ENCODE measurements at regions not wholly inside any gene's neighbourhood (a gene's known extent, or its start where the extent isn't known, plus 50 kb on each side); places are given as distances from the start of the nearest gene placed in this dataset.
A peak's percentile ranks its signal among the peaks of the same experiment; 100 is the strongest.

- Histone ChIP-seq H3K9me3 (no peaks in the 10 kb centered on the region), H3K27me3 (no peaks in the 10 kb centered on the region), H3K27ac (no peak overlapping the region), H3K36me3 (no peaks in the 10 kb centered on the region), H3K4me3 (no peak overlapping the region), H3K4me1 (no peaks in the 10 kb centered on the region)
- TF ChIP-seq POLR2A (IDR thresholded peaks at IDR 0.05): no peak
- TF ChIP-seq, protein P1, sequence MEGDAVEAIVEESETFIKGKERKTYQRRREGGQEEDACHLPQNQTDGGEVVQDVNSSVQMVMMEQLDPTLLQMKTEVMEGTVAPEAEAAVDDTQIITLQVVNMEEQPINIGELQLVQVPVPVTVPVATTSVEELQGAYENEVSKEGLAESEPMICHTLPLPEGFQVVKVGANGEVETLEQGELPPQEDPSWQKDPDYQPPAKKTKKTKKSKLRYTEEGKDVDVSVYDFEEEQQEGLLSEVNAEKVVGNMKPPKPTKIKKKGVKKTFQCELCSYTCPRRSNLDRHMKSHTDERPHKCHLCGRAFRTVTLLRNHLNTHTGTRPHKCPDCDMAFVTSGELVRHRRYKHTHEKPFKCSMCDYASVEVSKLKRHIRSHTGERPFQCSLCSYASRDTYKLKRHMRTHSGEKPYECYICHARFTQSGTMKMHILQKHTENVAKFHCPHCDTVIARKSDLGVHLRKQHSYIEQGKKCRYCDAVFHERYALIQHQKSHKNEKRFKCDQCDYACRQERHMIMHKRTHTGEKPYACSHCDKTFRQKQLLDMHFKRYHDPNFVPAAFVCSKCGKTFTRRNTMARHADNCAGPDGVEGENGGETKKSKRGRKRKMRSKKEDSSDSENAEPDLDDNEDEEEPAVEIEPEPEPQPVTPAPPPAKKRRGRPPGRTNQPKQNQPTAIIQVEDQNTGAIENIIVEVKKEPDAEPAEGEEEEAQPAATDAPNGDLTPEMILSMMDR (IDR thresholded peaks at IDR 0.05): no peak
- no peak for DNase-seq
- intact Hi-C loops (cut with DNase I; ENCODE audit: low total_unique reads): no loop called here
Measured at GRCh38 chr3:72308641-72309040, 523.7 kb upstream of the PROK2 start.

DNA sequence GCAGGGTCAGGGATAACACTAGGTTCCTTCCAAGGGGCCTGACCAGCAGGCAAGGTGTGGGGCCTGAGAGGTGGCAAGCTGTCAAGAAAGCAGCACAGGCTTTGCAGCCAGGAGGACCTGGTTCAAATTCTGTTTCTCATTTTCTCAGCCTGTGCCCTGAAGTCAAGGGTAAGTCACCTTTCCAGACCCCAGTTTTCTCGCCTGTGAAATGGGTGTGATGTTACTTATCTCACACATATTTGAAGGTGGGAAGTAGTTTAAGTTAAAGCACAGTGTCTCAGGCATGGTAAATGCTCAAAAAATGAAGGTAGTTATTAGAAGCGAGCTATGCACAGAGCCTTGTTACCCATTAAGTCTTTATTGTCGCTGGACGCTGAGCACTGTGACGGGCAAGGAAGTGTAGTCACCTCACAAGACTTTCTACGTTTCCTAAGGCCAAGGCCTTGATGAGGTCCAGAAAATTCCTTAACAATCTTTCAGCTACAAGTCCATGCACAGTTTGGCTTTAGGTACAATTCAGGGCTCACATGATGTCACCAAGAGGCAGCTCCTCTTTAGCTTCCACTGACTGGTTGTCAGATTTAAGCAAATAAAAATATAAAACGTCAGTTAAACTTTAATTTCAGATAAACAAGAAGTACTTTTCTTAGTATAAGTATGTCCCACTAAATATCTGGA lies 522.6 kb upstream of the PROK2 start:
- Histone ChIP-seq H3K36me3 (no peaks in the 10 kb centered on the region), H3K9me3 (no peaks in the 10 kb centered on the region), H3K27me3 (no peaks in the 10 kb centered on the region), H3K4me1 (no peaks in the 10 kb centered on the region), H3K27ac (no peak overlapping the region), H3K4me3 (no peak overlapping the region)
- DNase-seq: no peak
- TF ChIP-seq, protein P1 (IDR thresholded peaks at IDR 0.05): no peak
- TF ChIP-seq POLR2A (IDR thresholded peaks at IDR 0.05): no peak
- intact Hi-C loops (cut with DNase I; ENCODE audit: low total_unique reads): no loop called here

- no peaks in the 10 kb centered on the region for H3K27me3 ChIP-seq
- no peak overlapping the region for H3K27ac ChIP-seq
- peak; percentile 53 to 54 for DNase-seq
- H3K9me3 ChIP-seq: no peaks in the 10 kb centered on the region
- no peak for TF ChIP-seq POLR2A (IDR thresholded peaks at IDR 0.05)
- TF ChIP-seq, protein P1 (IDR thresholded peaks at IDR 0.05): no peak
- no peaks in the 10 kb centered on the region for H3K4me1 ChIP-seq
- no peak overlapping the region for H3K4me3 ChIP-seq
- no peaks in the 10 kb centered on the region for H3K36me3 ChIP-seq
- intact Hi-C loops (cut with DNase I; ENCODE audit: low total_unique reads): no loop called here
Measured at GRCh38 chr3:72306800-72307341, 521.9 kb upstream of the PROK2 start.

- DNase-seq: peak in 1 of 2 donors; percentile 42
- intact Hi-C loops (cut with DNase I; ENCODE audit: low total_unique reads): no loop called here
- Histone ChIP-seq H3K27me3 (no peaks in the 10 kb centered on the region), H3K27ac (peak overlapping the region; percentile 26 to 39), H3K4me1 (no peaks in the 10 kb centered on the region), H3K36me3 (no peaks in the 10 kb centered on the region), H3K4me3 (no peak overlapping the region), H3K9me3 (no peaks in the 10 kb centered on the region)
- TF ChIP-seq POLR2A (IDR thresholded peaks at IDR 0.05): no peak
- TF ChIP-seq, protein P1 (IDR thresholded peaks at IDR 0.05): no peak
Measured at GRCh38 chr3:72303926-72304325, 519.0 kb upstream of the PROK2 start.

GRCh38 chr3:72301779-72302178 lies 516.8 kb upstream of the PROK2 start:
- Histone ChIP-seq H3K4me3 (no peak overlapping the region), H3K4me1 (no peaks in the 10 kb centered on the region), H3K27ac (no peak overlapping the region), H3K9me3 (no peaks in the 10 kb centered on the region), H3K27me3 (no peaks in the 10 kb centered on the region), H3K36me3 (no peaks in the 10 kb centered on the region)
- intact Hi-C loops (cut with DNase I; ENCODE audit: low total_unique reads): no loop called here
- TF ChIP-seq, protein P1 (IDR thresholded peaks at IDR 0.05): no peak
- no peak for TF ChIP-seq POLR2A (IDR thresholded peaks at IDR 0.05)
- DNase-seq: no peak
